ENCODE measurements at regions not wholly inside any gene's neighbourhood (a gene's known extent, or its start where the extent isn't known, plus 50 kb on each side); places are given as distances from the start of the nearest gene placed in this dataset.

DNA sequence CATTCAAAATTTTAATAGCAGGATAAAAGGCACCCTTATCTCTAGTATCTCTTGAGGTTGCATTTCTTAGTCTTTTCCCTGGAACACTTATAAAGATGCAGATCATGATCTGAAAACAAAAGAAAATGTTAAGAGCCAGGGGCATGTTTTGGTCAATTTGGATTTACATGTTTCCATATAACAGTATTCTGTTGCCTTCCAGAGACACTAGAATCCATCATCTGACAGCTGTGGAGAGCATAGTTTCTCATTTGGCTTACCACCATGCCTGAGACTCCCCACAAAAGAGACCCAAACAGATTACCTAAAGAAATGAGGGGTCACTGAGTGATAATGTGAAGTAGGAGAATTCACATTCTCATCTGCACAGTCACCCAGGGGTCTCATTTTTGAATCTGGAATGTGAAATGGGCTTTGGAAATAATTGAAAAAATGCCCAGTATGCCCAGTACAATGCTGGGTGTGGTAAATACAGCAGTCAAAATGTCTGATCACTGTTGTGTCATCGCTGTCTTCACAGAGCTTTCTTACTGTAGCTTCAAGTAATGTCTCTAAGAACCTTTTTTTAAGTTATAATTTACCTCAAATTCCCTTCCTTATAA, 79.9 kb upstream of the ZBTB20 start:
- in situ Hi-C loops (cut with MboI; ENCODE audit: low pct_ligation_motif_present in 1 of 4, low pct_unique_long_range_greater_than_20kb in 1 of 4, low sequenced_read_pairs in 3 of 4): loop anchor here in 1 of 4 donors (25.0 kb wide), 1 partner anchor 460 kb away; no protein-coding TSS in a partner anchor
- H3K4me3 ChIP-seq: no peak overlapping the region
- DNase-seq: no peak
- intact Hi-C loops (cut with DNase I; ENCODE audit: low total_unique reads): loop anchor here (10.0 kb wide), 1 partner anchor 468 kb away; no protein-coding TSS in a partner anchor
- WGBS, 2 donors (ENCODE audit: low coverage in 1 of 2): 89 to 90% methylated on average over 1 of the region's 1 CpG
- no peaks in the 10 kb centered on the region for H3K27me3 ChIP-seq
- TF ChIP-seq, protein P1, sequence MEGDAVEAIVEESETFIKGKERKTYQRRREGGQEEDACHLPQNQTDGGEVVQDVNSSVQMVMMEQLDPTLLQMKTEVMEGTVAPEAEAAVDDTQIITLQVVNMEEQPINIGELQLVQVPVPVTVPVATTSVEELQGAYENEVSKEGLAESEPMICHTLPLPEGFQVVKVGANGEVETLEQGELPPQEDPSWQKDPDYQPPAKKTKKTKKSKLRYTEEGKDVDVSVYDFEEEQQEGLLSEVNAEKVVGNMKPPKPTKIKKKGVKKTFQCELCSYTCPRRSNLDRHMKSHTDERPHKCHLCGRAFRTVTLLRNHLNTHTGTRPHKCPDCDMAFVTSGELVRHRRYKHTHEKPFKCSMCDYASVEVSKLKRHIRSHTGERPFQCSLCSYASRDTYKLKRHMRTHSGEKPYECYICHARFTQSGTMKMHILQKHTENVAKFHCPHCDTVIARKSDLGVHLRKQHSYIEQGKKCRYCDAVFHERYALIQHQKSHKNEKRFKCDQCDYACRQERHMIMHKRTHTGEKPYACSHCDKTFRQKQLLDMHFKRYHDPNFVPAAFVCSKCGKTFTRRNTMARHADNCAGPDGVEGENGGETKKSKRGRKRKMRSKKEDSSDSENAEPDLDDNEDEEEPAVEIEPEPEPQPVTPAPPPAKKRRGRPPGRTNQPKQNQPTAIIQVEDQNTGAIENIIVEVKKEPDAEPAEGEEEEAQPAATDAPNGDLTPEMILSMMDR (IDR thresholded peaks at IDR 0.05): no peak
- no peak for TF ChIP-seq POLR2A (IDR thresholded peaks at IDR 0.05)
- no peak for TF ChIP-seq EP300 (IDR thresholded peaks at IDR 0.05; ENCODE audit: low read depth)
- no peak for TF ChIP-seq POLR2AphosphoS5 (IDR thresholded peaks at IDR 0.05)
- H3K4me1 ChIP-seq: no peaks in the 10 kb centered on the region
- no peaks in the 10 kb centered on the region for H3K36me3 ChIP-seq
- no peak overlapping the region for H3K27ac ChIP-seq
- H3K9me3 ChIP-seq: no peaks in the 10 kb centered on the region

DNA sequence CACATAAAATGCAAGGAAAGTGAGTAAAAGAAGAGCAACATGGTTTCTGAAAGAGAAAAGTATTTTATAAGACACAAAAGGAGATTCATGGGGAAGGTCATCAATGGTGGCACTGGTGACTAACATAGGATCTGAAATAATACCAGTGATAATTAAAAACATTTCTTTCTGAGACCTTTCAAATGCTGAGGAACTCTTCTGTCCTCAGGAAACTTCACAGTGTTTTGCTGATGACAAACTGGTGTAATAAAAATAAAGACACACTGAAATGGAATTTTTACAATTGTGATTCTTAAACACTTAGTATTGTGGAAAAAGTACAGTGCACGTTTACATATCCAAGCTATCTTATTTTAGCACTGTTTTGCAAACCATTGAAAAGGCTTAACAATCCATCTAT, 80.4 kb upstream of the ZBTB20 start:
- no peaks in the 10 kb centered on the region for H3K9me3 ChIP-seq
- H3K4me1 ChIP-seq: no peaks in the 10 kb centered on the region
- H3K4me3 ChIP-seq: no peak overlapping the region
- 50 to 58% methylated on average over 1 of the region's 1 CpG for WGBS, 2 donors (ENCODE audit: low coverage in 1 of 2)
- DNase-seq: no peak
- H3K27me3 ChIP-seq: no peaks in the 10 kb centered on the region
- in situ Hi-C loops (cut with MboI; ENCODE audit: low pct_ligation_motif_present in 1 of 4, low pct_unique_long_range_greater_than_20kb in 1 of 4, low sequenced_read_pairs in 3 of 4): loop anchor here in 1 of 4 donors (25.0 kb wide), 1 partner anchor 460 kb away; no protein-coding TSS in a partner anchor
- H3K36me3 ChIP-seq: no peaks in the 10 kb centered on the region
- no peak overlapping the region for H3K27ac ChIP-seq
- TF ChIP-seq POLR2A (IDR thresholded peaks at IDR 0.05) (no peak), EP300 (IDR thresholded peaks at IDR 0.05; ENCODE audit: low read depth) (no peak), POLR2AphosphoS5 (IDR thresholded peaks at IDR 0.05) (no peak)
- TF ChIP-seq, protein P1 (IDR thresholded peaks at IDR 0.05): no peak
- intact Hi-C loops (cut with DNase I; ENCODE audit: low total_unique reads): loop anchor here (10.0 kb wide), 1 partner anchor 467 kb away; no protein-coding TSS in a partner anchor

DNA sequence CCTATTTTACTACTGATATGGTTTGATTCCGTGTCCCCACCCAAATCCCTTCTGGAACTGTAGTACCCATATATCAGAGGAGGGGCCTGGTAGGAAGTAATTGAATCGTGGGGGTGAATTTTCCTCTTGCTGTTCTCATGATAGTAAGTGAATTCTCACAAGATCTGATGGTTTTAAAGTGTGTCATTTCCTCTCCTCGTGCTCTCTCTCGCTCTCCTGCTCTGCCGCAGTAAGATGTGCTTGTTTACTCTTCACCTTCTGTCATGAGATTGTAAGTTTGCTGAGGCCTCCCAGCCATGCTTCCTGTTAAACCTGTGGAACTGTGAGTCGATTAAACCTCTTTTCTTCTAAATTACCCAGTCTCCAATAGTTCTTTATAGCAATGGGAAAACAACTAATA, 81.2 kb upstream of the ZBTB20 start:
- no peak for TF ChIP-seq EP300 (IDR thresholded peaks at IDR 0.05; ENCODE audit: low read depth)
- in situ Hi-C loops (cut with MboI; ENCODE audit: low pct_ligation_motif_present in 1 of 4, low pct_unique_long_range_greater_than_20kb in 1 of 4, low sequenced_read_pairs in 3 of 4): loop anchor here in 1 of 4 donors (25.0 kb wide), 1 partner anchor 459 kb away; no protein-coding TSS in a partner anchor
- DNase-seq: no peak
- intact Hi-C loops (cut with DNase I; ENCODE audit: low total_unique reads): loop anchor here (10.0 kb wide), 1 partner anchor 467 kb away; no protein-coding TSS in a partner anchor
- no peaks in the 10 kb centered on the region for H3K27me3 ChIP-seq
- no peaks in the 10 kb centered on the region for H3K9me3 ChIP-seq
- no peaks in the 10 kb centered on the region for H3K4me1 ChIP-seq
- no peaks in the 10 kb centered on the region for H3K36me3 ChIP-seq
- H3K27ac ChIP-seq: no peak overlapping the region
- 68 to 69% methylated on average over 3 to 6 of the region's 6 CpGs for WGBS, 2 donors (ENCODE audit: low coverage in 1 of 2)
- no peak overlapping the region for H3K4me3 ChIP-seq

DNA sequence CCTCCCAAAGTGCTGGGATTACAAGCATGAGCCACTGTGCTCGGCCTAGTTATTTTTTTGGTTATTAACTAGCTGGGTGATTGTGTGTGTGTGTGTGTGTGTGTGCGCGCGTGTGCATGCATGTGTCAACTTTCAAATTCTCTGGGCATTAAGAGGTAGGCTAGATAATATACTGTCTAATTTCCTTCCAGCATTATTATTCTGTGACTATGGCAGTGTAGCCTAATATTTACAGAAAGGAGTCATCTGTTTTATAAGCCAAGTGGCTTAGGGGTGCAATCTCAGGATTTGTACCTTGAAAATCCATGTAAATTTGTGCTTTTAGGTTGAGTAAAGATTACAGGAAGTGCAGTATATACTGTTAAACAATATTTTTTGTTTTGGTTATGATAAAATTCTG, 85.1 kb upstream of the ZBTB20 start:
- no peak for DNase-seq
- in situ Hi-C loops (cut with MboI; ENCODE audit: low pct_ligation_motif_present in 1 of 4, low pct_unique_long_range_greater_than_20kb in 1 of 4, low sequenced_read_pairs in 3 of 4): loop anchor here in 1 of 4 donors (25.0 kb wide), 1 partner anchor 455 kb away; no protein-coding TSS in a partner anchor
- H3K27ac ChIP-seq: no peak overlapping the region
- TF ChIP-seq EP300 (IDR thresholded peaks at IDR 0.05; ENCODE audit: low read depth) (no peak), POLR2AphosphoS5 (IDR thresholded peaks at IDR 0.05) (no peak), POLR2A (IDR thresholded peaks at IDR 0.05) (no peak)
- TF ChIP-seq, protein P1 (IDR thresholded peaks at IDR 0.05): no peak
- H3K36me3 ChIP-seq: no peaks in the 10 kb centered on the region
- intact Hi-C loops (cut with DNase I; ENCODE audit: low total_unique reads): no loop called here
- no peak overlapping the region for H3K4me3 ChIP-seq
- no peaks in the 10 kb centered on the region for H3K4me1 ChIP-seq
- WGBS, 2 donors (ENCODE audit: low coverage in 1 of 2): 93% methylated on average over 4 of the region's 4 CpGs; no CpG with 5 or more reads in 1 of the 2 donors
- H3K9me3 ChIP-seq: no peaks in the 10 kb centered on the region
- H3K27me3 ChIP-seq: no peaks in the 10 kb centered on the region
